Epithelial cell of proximal tubule (primary cell): ENCODE measurements at regions not wholly inside any gene's neighbourhood (a gene's known extent, or its start where the extent isn't known, plus 50 kb on each side); places are given as distances from the start of the nearest gene placed in this dataset.

Experiments
- DNase-seq: peaks from one replicate; pipeline ENCODE4 v3.0.0-alpha.2; 2011; ENCODE audit warnings: low read depth
- H3K4me3 ChIP-seq: 2 replicates; pipeline ENCODE4 v1.5.1; 2011; ENCODE audit warnings: low read depth, mild to moderate bottlenecking, low read length
- TF ChIP-seq, protein P1 (sequence below): conservative IDR thresholded peaks from 2 replicates; pipeline ENCODE4 v1.5.1; 2012; ENCODE audit warnings: low read depth, mild to moderate bottlenecking, low read length

DNA sequence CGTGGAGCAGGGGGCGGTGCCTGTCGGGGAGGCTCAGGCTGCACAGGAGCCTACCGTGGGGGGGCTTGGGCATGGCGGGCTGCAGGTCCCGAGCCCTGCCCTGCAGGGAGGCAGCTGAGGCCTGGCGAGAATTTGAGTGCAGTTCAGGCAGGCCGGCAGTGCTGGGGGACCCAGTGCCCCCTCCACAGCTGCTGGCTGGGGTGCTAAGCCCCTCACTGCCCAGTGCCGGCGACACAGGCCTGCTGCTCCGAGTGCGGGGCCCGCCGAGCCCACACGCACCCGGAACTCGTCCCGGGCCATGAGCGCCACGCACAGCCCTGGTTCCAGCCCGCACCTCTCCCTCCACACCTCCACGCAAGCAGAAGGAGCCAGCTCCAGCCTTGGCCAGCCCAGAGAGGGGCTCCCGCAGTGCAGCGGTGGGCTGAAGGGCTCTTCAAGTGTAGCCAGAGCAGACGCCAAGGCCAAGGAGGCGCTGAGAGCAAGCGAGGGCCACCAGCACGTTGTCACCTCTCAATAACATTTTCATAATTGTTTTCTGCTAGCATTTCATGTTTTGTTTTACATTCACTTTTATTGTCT is 1378.9 kb upstream of the CELF4 start:
- H3K4me3 ChIP-seq: no peak overlapping the region
- no peak for DNase-seq
- TF ChIP-seq, protein P1, sequence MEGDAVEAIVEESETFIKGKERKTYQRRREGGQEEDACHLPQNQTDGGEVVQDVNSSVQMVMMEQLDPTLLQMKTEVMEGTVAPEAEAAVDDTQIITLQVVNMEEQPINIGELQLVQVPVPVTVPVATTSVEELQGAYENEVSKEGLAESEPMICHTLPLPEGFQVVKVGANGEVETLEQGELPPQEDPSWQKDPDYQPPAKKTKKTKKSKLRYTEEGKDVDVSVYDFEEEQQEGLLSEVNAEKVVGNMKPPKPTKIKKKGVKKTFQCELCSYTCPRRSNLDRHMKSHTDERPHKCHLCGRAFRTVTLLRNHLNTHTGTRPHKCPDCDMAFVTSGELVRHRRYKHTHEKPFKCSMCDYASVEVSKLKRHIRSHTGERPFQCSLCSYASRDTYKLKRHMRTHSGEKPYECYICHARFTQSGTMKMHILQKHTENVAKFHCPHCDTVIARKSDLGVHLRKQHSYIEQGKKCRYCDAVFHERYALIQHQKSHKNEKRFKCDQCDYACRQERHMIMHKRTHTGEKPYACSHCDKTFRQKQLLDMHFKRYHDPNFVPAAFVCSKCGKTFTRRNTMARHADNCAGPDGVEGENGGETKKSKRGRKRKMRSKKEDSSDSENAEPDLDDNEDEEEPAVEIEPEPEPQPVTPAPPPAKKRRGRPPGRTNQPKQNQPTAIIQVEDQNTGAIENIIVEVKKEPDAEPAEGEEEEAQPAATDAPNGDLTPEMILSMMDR: no peak

DNA sequence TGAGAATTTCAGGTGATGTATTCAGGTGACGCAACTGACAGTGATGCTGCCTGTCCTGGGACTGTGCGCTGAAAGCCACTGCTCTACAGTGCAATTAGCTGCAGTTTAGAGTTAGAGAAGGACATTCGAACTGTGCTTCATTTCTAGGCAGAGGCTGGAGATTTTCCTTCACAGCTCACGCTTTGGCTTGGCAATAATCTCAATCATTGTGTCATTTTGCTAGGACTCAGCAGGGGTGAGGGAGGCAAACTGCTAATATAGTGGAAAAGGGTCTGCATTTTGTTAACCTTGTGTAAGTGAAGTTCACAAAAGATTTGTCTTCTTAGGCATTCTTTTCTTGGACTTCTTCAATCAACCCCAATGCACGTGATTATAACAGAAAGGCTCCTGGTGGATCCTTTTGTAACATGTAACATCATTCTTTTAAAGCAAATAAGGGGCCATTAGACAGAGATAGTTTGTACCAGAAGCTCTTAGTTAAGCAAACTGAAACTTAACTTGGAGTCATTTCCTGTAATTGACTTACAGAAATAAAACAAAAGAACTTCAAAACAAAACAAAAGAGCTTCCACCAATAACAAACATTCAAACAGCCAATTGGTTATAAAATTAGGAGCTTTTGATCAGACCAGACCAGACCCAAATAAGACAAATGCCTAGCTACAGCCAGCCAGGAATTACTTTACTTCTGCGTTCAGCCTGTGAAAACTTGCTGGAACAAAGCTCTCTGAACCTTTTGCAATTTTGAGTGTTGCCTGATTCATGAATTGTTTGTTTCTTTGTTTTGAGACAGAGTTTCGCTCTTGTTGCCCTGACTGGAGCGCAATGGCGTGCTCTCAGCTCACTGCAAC is 1376.3 kb upstream of the CELF4 start:
- no peak overlapping the region for H3K4me3 ChIP-seq
- TF ChIP-seq, protein P1: no peak
- DNase-seq: no peak

DNA sequence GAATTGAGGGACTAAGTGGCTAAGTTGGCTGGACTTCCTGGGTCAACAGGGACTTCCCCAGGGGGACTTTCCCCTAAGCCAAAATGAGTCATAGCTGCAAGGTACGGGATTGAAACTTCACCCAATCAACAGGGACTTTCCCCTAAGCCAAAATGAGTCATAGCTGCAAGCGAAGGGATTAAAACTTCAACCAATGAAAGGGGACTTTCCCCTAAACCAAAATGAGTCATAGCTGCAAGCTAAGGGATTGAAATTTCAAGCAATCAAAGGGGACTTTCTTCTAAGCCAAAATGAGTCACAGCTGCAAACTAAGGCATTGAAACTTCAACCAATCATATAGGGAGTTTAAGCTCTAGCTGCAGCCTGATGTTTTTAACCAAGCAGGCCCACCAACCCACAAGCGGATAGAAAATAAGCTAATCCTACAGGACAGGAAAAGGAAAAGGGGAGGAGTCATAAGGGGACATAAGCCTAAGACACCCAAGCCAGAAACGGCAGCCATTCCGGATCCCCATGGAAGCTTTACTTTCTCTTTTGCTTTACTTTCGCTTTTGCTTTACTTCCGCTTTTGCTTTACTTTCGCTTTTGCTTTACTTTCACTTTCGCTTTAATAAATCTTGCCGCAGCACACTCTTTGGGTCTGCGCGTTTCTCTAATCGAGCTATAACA is 1375.4 kb upstream of the CELF4 start:
- H3K4me3 ChIP-seq: no peak overlapping the region
- peak; percentile 100 for DNase-seq
- TF ChIP-seq, protein P1: no peak

DNA sequence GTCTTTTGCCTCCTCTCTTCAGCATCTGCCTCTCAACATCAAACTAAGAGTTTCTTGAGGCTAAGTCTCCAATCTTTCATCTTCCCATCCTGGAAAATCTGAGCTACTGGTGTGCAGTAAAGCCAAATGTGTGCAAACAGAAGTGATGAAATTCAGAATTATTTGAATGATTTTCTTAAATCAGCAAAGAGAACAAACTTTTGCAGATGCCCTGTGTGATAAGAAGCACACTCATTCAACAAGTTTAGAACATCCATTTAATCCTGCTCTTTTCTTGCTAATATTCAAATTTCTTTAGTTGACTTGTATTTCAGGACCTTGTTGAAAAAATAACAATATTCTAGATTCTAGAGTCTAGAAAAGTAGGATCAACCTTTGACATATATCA is 1374.9 kb upstream of the CELF4 start:
- no peak for DNase-seq
- no peak overlapping the region for H3K4me3 ChIP-seq
- TF ChIP-seq, protein P1: no peak

DNA sequence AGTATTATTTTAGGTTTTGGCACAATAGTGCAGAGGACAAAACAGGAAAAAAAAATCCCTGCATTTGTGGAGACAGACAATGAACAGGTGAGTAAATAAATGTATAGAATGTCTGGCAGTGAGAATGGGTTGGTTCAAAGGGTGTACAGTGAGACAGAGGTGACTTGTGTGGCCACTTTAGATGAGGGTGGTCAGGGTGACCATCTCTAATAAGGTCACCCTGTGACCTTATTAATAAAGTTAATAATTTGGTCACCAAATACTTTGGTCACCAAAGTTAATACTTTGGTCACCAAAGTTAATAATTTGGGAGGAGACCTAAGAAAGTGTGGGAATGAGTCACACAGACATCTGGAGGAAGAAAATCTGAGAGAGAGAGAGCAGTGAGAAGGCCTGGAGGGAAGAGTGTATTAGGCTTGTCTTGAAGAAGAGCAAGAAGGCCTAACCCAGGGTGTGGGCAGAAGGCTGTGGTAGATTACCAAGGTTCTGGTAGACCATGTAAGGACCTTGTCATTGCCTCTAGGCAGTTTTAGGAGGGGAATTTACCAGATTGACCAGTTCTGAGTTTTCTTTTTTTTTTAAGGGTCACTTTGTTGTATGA is 1368.4 kb upstream of the CELF4 start:
- H3K4me3 ChIP-seq: no peak overlapping the region
- no peak for DNase-seq
- TF ChIP-seq, protein P1: no peak

DNA sequence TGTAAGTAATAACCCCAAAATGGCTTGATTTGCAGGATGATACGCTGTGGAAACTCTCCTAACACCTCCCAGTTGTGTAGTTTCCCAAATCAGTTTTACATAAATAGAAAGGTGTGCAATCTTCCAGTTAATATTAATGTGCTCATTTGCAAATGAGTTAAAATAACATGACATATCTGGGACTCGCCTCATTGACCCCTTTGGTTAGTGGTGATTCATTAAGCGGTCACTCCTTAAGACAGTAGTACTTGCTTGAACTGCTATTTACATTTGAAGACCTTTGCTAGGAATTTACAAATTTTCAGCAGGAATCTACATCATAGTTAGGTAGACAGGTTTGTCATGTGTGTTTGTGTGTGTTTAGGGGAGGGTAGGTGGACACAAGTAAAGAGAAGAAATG is 1367.7 kb upstream of the CELF4 start:
- no peak overlapping the region for H3K4me3 ChIP-seq

More for the DNA sequence above, 1367.7 kb upstream of the CELF4 start:
- TF ChIP-seq, protein P1: no peak
- DNase-seq: no peak
